GM18861 (cell line): ENCODE measurements at regions not wholly inside any gene's neighbourhood (a gene's known extent, or its start where the extent isn't known, plus 50 kb on each side); places are given as distances from the start of the nearest gene placed in this dataset.
A peak's percentile ranks its signal among the peaks of the same experiment; 100 is the strongest.
"Not testable (repeated sequence)": the region's sequence is repeated elsewhere in the genome, so short reads cannot be mapped to it uniquely, and the experiment has no call there.

Experiments used
- ATAC-seq: cut with Tn5 transposase; IDR thresholded peaks from one replicate; pipeline ENCODE4 v1.9.1; 2021; ENCODE audit not compliant: unreplicated experiment

GRCh38 chr4:86478151-86478550, 116.0 kb upstream of the PTPN13 start:
- not testable (repeated sequence) for ATAC-seq

- no peak for ATAC-seq
These were observed 112.7 kb upstream of the PTPN13 start for GRCh38 chr4:86481440-86481839.

GRCh38 chr4:86482306-86483172, 111.6 kb upstream of the PTPN13 start:
- ATAC-seq: no peak

- ATAC-seq: no peak
These were observed 111.0 kb upstream of the PTPN13 start for GRCh38 chr4:86483173-86483490.

GRCh38 chr4:86483773-86484172, 110.3 kb upstream of the PTPN13 start:
- ATAC-seq: no peak

GRCh38 chr4:86484241-86484640, 109.9 kb upstream of the PTPN13 start:
- ATAC-seq: no peak

- no peak for ATAC-seq
These were observed 106.3 kb upstream of the PTPN13 start for GRCh38 chr4:86487738-86488348.

- no peak for ATAC-seq
These were observed 100.7 kb upstream of the PTPN13 start for GRCh38 chr4:86493460-86493859.

GRCh38 chr4:86496094-86497080, 97.7 kb upstream of the PTPN13 start:
- no peak for ATAC-seq

GRCh38 chr4:86497131-86497530, 97.0 kb upstream of the PTPN13 start:
- no peak for ATAC-seq

- peak; percentile 73 for ATAC-seq
These were observed 95.9 kb upstream of the PTPN13 start for GRCh38 chr4:86497980-86498862.

- ATAC-seq: no peak
These were observed 95.3 kb upstream of the PTPN13 start for GRCh38 chr4:86498863-86499166.

- ATAC-seq: no peak
These were observed 93.6 kb upstream of the PTPN13 start for GRCh38 chr4:86500527-86500926.

GRCh38 chr4:86502081-86502480, 92.0 kb upstream of the PTPN13 start:
- ATAC-seq: no peak

- no peak for ATAC-seq
These were observed 87.5 kb upstream of the PTPN13 start for GRCh38 chr4:86506591-86506990.

- ATAC-seq: no peak
These were observed 85.7 kb upstream of the PTPN13 start for GRCh38 chr4:86508436-86508835.

GRCh38 chr4:86511590-86511989, 82.5 kb upstream of the PTPN13 start:
- ATAC-seq: no peak

- no peak for ATAC-seq
These were observed 81.5 kb upstream of the PTPN13 start for GRCh38 chr4:86512631-86513030.

GRCh38 chr4:86515963-86516362, 78.2 kb upstream of the PTPN13 start:
- not testable (repeated sequence) for ATAC-seq

- no peak for ATAC-seq
These were observed 72.6 kb upstream of the PTPN13 start for GRCh38 chr4:86521373-86521969.
